IPS-NIHi11 (cell line): ENCODE measurements at regions not wholly inside any gene's neighbourhood (a gene's known extent, or its start where the extent isn't known, plus 50 kb on each side); places are given as distances from the start of the nearest gene placed in this dataset.

Source experiments
- DNase-seq: peaks from one replicate; pipeline ENCODE4 v3.0.0; 2012; ENCODE audit warnings: mixed read lengths, low spot score

DNA sequence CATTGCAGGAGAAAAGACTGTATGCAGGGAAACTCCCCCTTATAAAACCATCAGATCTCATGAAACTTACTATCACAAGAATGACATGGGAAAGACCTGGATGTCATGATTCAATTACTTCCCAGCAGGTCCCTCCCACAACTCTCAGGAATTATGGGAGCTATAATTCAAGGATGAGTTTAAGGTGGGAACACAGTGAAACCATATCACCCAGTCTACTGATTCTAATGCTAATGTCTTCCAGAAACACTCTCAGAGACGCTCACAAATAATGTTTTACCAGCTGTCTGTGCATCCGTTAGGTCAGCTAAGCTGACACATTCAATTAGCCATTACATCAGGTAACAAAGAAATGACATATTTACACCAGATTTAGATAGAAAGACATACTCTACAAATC, 637.9 kb downstream of the NLGN4Y start:
- no peak for DNase-seq

DNA sequence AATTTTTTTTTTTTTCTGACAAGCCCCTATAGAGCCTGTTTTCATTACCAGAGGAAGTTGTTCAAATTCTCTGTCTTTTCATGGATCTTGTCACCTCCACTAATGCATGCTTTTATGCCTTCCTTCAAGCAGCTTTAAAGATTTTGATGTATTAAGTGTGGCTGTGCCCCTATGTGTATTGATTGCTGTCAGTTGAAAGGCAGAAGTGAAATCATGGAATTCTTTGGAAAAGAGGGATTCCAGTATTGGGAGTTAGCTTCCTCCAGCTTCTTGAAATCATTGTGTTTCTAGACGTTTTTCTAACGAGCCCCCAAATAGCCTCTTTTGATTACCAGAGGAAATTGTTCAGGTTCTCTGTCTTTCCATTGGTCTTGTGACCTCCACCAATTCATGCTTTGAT, 655.6 kb downstream of the NLGN4Y start:
- DNase-seq = no peak

- DNase-seq = peak; percentile 1
These were observed 704.7 kb downstream of the NLGN4Y start for GRCh38 chrY:15229056-15229455.

GRCh38 chrY:15239596-15240132, 715.3 kb downstream of the NLGN4Y start:
- no peak for DNase-seq

DNA sequence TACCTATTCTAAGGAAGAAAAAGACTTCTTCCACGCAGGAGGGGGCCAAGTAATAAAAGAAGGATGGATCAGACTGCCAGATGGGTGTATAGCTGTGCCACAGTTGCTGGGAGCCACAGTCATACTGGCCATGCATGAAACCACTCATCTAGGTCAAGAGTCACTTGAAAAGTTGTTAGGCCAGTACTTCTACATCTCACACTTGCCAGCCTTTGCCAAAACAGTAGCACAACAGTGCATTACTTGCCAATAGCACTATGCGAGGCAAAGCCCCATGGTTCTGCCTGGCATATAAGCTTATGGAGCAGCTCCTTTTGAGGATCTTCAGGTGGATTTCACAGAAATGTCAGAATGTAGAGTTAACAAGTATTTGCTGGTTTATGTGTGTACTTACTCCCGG, 735.0 kb downstream of the NLGN4Y start:
- no peak for DNase-seq

- DNase-seq = no peak
These were observed 762.2 kb downstream of the NLGN4Y start for GRCh38 chrY:15286572-15286971.

- DNase-seq = no peak
These were observed 765.5 kb downstream of the NLGN4Y start for GRCh38 chrY:15289821-15290220.

DNA sequence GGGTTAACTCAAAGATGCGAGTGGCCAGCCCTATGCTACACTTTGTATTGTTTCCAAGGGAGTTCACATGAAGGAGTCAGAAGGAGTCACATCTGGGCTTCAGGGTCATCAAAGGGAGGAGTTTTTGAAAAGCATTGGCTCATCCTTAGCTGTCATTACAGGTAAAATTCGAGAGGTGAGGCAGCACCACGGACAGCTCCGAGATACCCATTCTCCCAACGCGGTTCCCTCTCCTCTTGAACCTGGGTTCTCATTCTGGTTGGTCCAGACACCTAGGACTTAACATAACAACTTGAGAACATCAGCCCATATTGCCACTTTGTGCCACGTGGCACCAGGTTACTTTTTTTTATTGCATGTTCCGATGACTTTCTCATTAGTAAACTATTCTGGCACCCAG, 768.6 kb downstream of the NLGN4Y start:
- peak; percentile 12 for DNase-seq

- no peak for DNase-seq
These were observed 777.5 kb downstream of the NLGN4Y start for GRCh38 chrY:15301879-15302278.

- no peak for DNase-seq
These were observed 787.8 kb downstream of the NLGN4Y start for GRCh38 chrY:15312166-15312565.

GRCh38 chrY:15324189-15324588, 799.9 kb downstream of the NLGN4Y start:
- DNase-seq = no peak

DNA sequence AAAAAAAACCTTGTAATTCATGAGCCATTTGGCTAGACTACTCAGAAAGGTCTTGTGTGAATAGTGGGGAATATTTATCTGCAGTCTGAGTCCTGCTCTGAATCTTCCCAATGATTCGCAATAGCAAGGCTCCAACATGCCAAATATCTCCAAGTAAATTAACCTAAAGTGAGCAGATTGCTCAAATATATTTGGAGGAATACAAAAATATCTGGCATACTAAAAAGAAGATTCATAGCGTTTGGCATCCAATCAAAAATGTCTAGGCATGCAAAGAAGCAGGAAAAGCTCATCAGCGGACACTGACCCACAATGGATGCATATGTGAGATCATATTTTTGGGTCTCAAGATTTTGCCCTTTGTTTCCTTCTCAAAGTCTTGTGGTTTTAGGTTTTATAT, 800.9 kb downstream of the NLGN4Y start:
- DNase-seq = no peak

- DNase-seq = no peak
These were observed 802.3 kb downstream of the NLGN4Y start for GRCh38 chrY:15326673-15327072.

DNA sequence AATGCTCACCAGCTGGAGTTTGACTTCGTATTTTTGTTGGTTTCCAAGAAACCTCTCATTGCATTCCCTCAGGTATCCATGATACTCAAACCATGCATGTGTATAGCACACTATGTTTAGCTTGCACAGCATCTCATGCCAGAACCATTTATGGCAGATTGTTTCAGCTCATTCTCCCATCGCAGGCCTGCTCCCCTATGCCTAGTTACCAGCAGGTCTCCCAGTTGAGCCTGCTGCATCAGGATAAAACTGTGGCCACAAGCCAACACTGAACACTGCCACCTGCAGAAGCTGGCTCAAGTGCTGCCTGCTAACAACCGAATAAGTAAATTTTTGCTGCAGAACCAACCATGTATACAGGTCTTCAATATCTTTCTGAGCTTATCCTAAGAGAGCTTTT, 804.5 kb downstream of the NLGN4Y start:
- no peak for DNase-seq

DNA sequence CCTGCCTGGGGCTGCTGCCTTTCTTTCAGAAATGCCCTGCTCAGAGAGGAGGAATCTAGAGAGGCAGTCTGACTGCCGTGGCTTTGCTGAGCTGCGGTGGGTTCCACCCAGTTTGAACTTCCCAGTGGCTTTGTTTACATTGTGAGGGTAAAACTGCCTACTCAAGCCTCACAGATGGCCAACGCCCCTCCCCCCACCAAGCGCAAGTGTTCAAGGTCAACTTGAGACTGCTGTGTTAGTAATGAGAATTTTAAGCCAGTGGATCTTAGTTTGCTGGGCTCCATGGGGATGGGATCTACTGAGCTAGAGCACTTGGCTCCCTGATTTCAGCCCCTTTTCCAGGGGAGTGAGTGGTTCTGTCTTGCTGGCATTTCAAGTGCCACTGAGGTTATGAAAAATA, 819.2 kb downstream of the NLGN4Y start:
- DNase-seq = no peak

DNA sequence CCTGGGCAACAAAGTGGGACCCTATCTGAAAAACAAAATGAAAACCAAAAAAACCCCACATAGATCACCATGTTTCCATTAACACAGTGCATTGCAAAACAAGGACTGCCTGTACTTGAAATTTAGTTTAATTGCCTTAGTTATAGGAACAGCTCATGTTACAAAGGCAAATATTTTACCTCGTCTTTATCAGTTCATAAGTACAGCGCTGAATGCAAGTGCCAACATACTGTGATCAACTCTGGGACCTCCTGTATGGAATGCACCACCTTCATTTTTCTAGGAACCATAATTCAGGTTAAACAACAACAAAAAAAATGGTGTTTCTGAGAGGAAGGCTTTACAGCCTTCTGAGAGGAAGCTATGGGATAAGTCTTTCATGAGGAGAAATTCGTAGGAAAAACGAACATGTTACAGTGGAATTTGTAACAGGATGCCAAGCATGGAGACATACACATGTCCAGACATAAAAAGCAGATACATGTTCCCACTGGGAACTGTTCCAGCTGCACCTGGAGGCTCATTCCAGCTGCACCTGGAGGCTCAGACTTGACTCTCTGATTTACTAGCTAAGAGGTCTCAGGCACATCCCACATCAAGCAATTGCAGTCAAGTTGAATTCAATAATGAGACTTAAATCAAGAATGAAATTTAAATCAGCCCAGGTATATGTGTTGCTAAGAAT, 821.3 kb downstream of the NLGN4Y start:
- no peak for DNase-seq

GRCh38 chrY:15349351-15349750, 825.0 kb downstream of the NLGN4Y start:
- DNase-seq = no peak

- no peak for DNase-seq
These were observed 831.0 kb downstream of the NLGN4Y start for GRCh38 chrY:15355321-15355720.

DNA sequence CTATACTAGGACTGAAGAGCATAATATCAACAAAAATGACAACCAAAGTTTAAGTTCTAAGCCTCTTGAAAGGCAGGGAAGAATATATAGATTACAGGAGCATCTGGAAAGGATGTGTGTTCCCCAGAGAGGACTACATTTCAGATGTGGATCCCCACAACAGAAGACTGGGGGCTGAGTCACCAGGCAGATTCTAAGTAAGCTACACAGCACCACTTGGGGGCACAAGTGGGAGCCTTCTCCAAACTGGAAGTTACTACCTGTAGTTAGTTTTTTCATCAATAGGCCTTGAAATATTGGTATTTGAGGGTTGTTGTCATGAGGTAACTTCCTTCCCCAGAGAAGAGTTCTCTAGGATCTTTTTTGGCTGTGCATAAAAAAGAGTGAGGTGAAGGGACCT, 836.1 kb downstream of the NLGN4Y start:
- DNase-seq = peak; percentile 6

- DNase-seq = no peak
These were observed 840.7 kb downstream of the NLGN4Y start for GRCh38 chrY:15364996-15365395.

DNA sequence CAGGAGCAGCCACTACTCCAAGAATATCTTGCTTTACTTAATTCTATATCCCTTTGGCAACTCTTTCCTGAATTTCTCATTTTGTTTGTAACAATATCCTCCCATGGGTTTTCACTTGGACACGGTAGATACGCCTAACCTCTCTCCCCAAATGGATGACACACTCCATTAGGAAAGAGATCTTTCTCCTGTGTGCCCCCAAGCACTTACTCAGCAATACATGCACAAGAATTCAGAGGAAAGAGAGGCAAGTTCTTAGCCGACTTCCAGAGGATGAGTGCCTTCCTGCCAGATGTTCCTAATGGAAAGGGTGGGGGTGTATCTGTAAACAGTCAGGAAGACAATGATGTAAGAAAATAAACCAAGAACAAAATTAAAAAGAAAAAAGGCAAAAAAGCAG, 844.5 kb downstream of the NLGN4Y start:
- no peak for DNase-seq

DNA sequence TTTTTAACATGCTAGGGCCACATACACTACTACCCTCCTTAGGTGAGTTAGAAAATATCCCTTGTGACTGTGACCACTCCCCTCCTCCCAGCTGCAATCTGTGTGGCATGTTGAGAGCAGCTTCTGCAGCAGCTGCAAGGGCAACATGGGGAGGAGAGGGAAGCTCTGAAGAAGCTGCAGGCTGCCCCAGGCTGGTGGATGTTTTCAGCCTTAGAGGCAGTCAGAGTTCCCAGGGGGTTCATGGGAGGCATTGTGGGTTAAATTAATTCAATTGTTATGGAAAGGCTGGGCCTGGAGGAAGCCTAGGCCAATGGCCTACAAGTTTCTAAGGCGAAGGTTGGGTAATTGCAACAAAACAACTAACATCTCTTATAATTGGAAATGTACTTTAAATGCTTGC, 860.8 kb downstream of the NLGN4Y start:
- DNase-seq = peak; percentile 25

GRCh38 chrY:15397556-15398280, 873.4 kb downstream of the NLGN4Y start:
- DNase-seq = peak; percentile 28

DNA sequence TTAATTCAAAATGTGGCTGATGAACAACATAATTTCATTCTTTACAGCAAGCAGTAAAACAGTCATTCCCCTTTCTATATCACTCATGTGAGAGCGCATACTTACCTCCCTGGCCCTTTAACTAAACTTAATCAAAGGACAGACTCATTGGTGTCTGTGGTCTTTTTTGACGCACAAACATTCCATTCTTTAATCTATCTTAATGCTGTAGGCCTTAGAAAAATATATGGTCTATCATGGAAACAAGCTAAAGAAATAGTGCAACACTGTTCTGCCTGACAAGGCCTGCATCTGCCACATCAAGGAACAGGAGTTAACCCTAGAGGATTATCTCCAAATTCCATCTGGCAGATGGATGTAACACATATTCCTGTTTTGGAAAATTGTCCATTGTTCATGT, 878.1 kb downstream of the NLGN4Y start:
- no peak for DNase-seq
